ENCODE measurements at regions not wholly inside any gene's neighbourhood (a gene's known extent, or its start where the extent isn't known, plus 50 kb on each side); places are given as distances from the start of the nearest gene placed in this dataset.
"Not testable (repeated sequence)": the region's sequence is repeated elsewhere in the genome, so short reads cannot be mapped to it uniquely, and the experiment has no call there.

GRCh38 chr2:239746559-239747246 lies 278.4 kb downstream of the NDUFA10 start:
- DNase-seq (ENCODE audit: low spot score) = no peak

GRCh38 chr2:239745386-239746227 lies 279.5 kb downstream of the NDUFA10 start:
- no peak for DNase-seq (ENCODE audit: low spot score)

- no peak for DNase-seq (ENCODE audit: low spot score)
These were observed 280.3 kb downstream of the NDUFA10 start for GRCh38 chr2:239744706-239745340.

GRCh38 chr2:239743206-239743605 lies 281.9 kb downstream of the NDUFA10 start:
- DNase-seq (ENCODE audit: low spot score) = no peak

- DNase-seq (ENCODE audit: low spot score) = no peak
These were observed 282.8 kb downstream of the NDUFA10 start for GRCh38 chr2:239742377-239742776.

GRCh38 chr2:239739206-239739605 lies 285.9 kb downstream of the NDUFA10 start:
- DNase-seq (ENCODE audit: low spot score) = no peak

- no peak for DNase-seq (ENCODE audit: low spot score)
These were observed 287.0 kb downstream of the NDUFA10 start for GRCh38 chr2:239738159-239738558.

GRCh38 chr2:239737144-239737463 lies 288.0 kb downstream of the NDUFA10 start:
- no peak for DNase-seq (ENCODE audit: low spot score)

GRCh38 chr2:239736358-239737143 lies 288.6 kb downstream of the NDUFA10 start:
- DNase-seq (ENCODE audit: low spot score) = no peak

- DNase-seq (ENCODE audit: low spot score) = no peak
These were observed 289.2 kb downstream of the NDUFA10 start for GRCh38 chr2:239735829-239736357.

GRCh38 chr2:239735131-239735828 lies 289.9 kb downstream of the NDUFA10 start:
- no peak for DNase-seq (ENCODE audit: low spot score)

GRCh38 chr2:239734436-239735005 lies 290.6 kb downstream of the NDUFA10 start:
- no peak for DNase-seq (ENCODE audit: low spot score)

GRCh38 chr2:239732666-239733010 lies 292.5 kb downstream of the NDUFA10 start:
- no peak for DNase-seq (ENCODE audit: low spot score)

- DNase-seq (ENCODE audit: low spot score) = no peak
These were observed 293.0 kb downstream of the NDUFA10 start for GRCh38 chr2:239731998-239732665.

GRCh38 chr2:239731422-239731821 lies 293.7 kb downstream of the NDUFA10 start:
- DNase-seq (ENCODE audit: low spot score) = no peak

GRCh38 chr2:239730897-239731296 lies 294.2 kb downstream of the NDUFA10 start:
- no peak for DNase-seq (ENCODE audit: low spot score)

- not testable (repeated sequence) for DNase-seq (ENCODE audit: low spot score)
These were observed 294.6 kb downstream of the NDUFA10 start for GRCh38 chr2:239730567-239730882.

- DNase-seq (ENCODE audit: low spot score) = no peak
These were observed 295.2 kb downstream of the NDUFA10 start for GRCh38 chr2:239729681-239730566.

- DNase-seq (ENCODE audit: low spot score) = no peak
These were observed 296.0 kb downstream of the NDUFA10 start for GRCh38 chr2:239729151-239729550.

Measured in ureter (tissue), 1 donor.